ENCODE measurements at regions not wholly inside any gene's neighbourhood (a gene's known extent, or its start where the extent isn't known, plus 50 kb on each side); places are given as distances from the start of the nearest gene placed in this dataset.

- WGBS, 2 donors, result 88 to 90% methylated on average over 5 of the region's 5 CpGs
- no peak overlapping the region for H3K27ac ChIP-seq
- TF ChIP-seq, protein P1, sequence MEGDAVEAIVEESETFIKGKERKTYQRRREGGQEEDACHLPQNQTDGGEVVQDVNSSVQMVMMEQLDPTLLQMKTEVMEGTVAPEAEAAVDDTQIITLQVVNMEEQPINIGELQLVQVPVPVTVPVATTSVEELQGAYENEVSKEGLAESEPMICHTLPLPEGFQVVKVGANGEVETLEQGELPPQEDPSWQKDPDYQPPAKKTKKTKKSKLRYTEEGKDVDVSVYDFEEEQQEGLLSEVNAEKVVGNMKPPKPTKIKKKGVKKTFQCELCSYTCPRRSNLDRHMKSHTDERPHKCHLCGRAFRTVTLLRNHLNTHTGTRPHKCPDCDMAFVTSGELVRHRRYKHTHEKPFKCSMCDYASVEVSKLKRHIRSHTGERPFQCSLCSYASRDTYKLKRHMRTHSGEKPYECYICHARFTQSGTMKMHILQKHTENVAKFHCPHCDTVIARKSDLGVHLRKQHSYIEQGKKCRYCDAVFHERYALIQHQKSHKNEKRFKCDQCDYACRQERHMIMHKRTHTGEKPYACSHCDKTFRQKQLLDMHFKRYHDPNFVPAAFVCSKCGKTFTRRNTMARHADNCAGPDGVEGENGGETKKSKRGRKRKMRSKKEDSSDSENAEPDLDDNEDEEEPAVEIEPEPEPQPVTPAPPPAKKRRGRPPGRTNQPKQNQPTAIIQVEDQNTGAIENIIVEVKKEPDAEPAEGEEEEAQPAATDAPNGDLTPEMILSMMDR (IDR thresholded peaks at IDR 0.05), result no peak
- TF ChIP-seq EP300 (IDR thresholded peaks at IDR 0.05) (no peak), POLR2A (IDR thresholded peaks at IDR 0.05) (no peak)
Observed at GRCh38 chr2:129135017-129135416, 816.3 kb upstream of the HS6ST1 start.

GRCh38 chr2:129139380-129139779 lies 820.7 kb upstream of the HS6ST1 start:
- DNase-seq (ENCODE audit: low spot score in 2 of 2), result no peak
- Histone ChIP-seq H3K36me3 (no peaks in the 10 kb centered on the region), H3K4me3 (no peak overlapping the region), H3K27me3 (no peaks in the 10 kb centered on the region), H3K9me3 (no peaks in the 10 kb centered on the region), H3K4me1 (no peaks in the 10 kb centered on the region), H3K27ac (no peak overlapping the region)
- TF ChIP-seq EP300 (IDR thresholded peaks at IDR 0.05) (no peak), POLR2A (IDR thresholded peaks at IDR 0.05) (no peak)
- TF ChIP-seq, protein P1 (IDR thresholded peaks at IDR 0.05), result no peak
- WGBS, 2 donors, result 79 to 85% methylated on average over 2 of the region's 2 CpGs

More at GRCh38 chr2:129135017-129135416, 816.3 kb upstream of the HS6ST1 start:
- Histone ChIP-seq H3K9me3 (no peaks in the 10 kb centered on the region), H3K4me3 (no peak overlapping the region), H3K36me3 (no peaks in the 10 kb centered on the region), H3K27me3 (no peaks in the 10 kb centered on the region), H3K4me1 (no peaks in the 10 kb centered on the region)
- no peak for DNase-seq (ENCODE audit: low spot score in 2 of 2)

- H3K27me3 ChIP-seq, result no peaks in the 10 kb centered on the region
- WGBS, 2 donors, result 60 to 63% methylated on average over 3 of the region's 3 CpGs
- DNase-seq (ENCODE audit: low spot score in 2 of 2), result no peak
- no peak overlapping the region for H3K27ac ChIP-seq
- H3K4me3 ChIP-seq, result no peak overlapping the region
- no peaks in the 10 kb centered on the region for H3K36me3 ChIP-seq
- no peaks in the 10 kb centered on the region for H3K9me3 ChIP-seq
- no peaks in the 10 kb centered on the region for H3K4me1 ChIP-seq
- TF ChIP-seq POLR2A (IDR thresholded peaks at IDR 0.05), result no peak
- TF ChIP-seq EP300 (IDR thresholded peaks at IDR 0.05), result no peak
- TF ChIP-seq, protein P1 (IDR thresholded peaks at IDR 0.05), result no peak
Observed at GRCh38 chr2:129142465-129142864, 823.8 kb upstream of the HS6ST1 start.

DNA sequence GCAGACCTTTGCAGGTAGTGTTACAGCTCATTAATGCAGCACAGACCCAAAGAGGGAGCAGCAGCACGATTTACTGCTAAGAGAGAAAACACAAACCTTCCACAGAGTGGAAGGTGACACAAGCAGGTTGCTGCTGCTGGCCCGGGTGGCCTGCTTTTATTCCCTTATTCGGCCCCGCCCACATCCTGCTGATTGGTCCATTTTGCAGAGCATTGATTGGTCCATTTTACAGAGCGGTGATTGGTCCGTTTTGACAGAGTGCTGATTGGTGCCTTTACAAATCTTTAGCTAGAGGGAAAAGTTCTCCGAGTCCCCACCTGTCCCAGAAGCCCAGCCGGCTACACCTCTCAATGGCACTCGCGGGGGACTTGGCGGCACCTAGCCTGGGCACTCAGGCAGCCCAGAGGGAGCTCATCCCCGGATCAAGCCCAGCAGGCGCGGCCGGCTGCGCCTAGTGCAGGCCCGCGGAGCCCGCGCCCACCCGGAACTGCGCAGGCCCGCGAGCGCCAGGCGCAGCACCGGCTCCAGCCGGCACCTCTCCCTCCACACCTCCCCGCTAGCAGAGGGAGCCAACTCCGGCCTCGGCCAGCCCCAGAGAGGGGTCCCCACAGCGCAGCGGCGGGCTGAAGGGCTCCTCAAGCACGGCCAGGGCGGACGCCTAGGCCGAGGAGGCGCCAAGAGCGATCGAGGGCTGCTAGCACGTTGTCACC lies 825.6 kb upstream of the HS6ST1 start:
- Histone ChIP-seq H3K4me1 (no peaks in the 10 kb centered on the region), H3K4me3 (no peak overlapping the region), H3K36me3 (no peaks in the 10 kb centered on the region), H3K27ac (no peak overlapping the region), H3K27me3 (no peaks in the 10 kb centered on the region), H3K9me3 (peaks cover 0 to 10% (median 3%) of the 10 kb centered on the region in 4 donors)
- TF ChIP-seq EP300 (IDR thresholded peaks at IDR 0.05) (no peak), POLR2A (IDR thresholded peaks at IDR 0.05) (no peak)
- TF ChIP-seq, protein P1 (IDR thresholded peaks at IDR 0.05), result no peak
- WGBS, 2 donors, result 94 to 98% methylated on average over 23 to 36 of the region's 42 CpGs
- DNase-seq (ENCODE audit: low spot score in 2 of 2), result no peak

- TF ChIP-seq POLR2A (IDR thresholded peaks at IDR 0.05) (no peak), EP300 (IDR thresholded peaks at IDR 0.05) (no peak)
- TF ChIP-seq, protein P1 (IDR thresholded peaks at IDR 0.05), result no peak
- Histone ChIP-seq H3K36me3 (no peaks in the 10 kb centered on the region), H3K4me3 (no peak overlapping the region), H3K27ac (no peak overlapping the region), H3K9me3 (peaks cover 0 to 18% (median 3%) of the 10 kb centered on the region in 4 donors), H3K4me1 (no peaks in the 10 kb centered on the region), H3K27me3 (no peaks in the 10 kb centered on the region)
- DNase-seq (ENCODE audit: low spot score in 2 of 2), result no peak
- 55 to 57% methylated on average over 1 of the region's 1 CpG for WGBS, 2 donors
Observed at GRCh38 chr2:129152514-129152913, 827.0 kb upstream of the RAB6C start.
